Tibial nerve (tissue), 4 donors: ENCODE measurements at regions not wholly inside any gene's neighbourhood (a gene's known extent, or its start where the extent isn't known, plus 50 kb on each side); places are given as distances from the start of the nearest gene placed in this dataset.

Experiments used
- DNase-seq, 2 donors: peaks; one replicate each; pipeline ENCODE4 v3.0.0-alpha.2; 2019; ENCODE audit warnings: low spot score in 2 of 2
- H3K27ac ChIP-seq, 4 donors: fragments of 200-600 bp; sonication (generic) in 3 of 4; one replicate each; pipeline ENCODE4 v1.5.1; 2017 to 2019; ENCODE audit warnings: mild to moderate bottlenecking in 1 of 4
- H3K27me3 ChIP-seq, 2 donors: fragments of 200-600 bp; sonication (generic) in 1 of 2; one replicate each; pipeline versions ENCODE4 v1.5.1 to v1.6.0; 2017 to 2019
- H3K36me3 ChIP-seq, 3 donors: fragments of 200-600 bp; sonication (generic); one replicate each; pipeline ENCODE4 v1.5.1; 2018 to 2019
- H3K4me1 ChIP-seq, 4 donors: fragments of 200-600 bp; sonication (generic) in 3 of 4; one replicate each; pipeline ENCODE4 v1.5.1; 2017 to 2019
- H3K4me3 ChIP-seq, 4 donors: fragments of 200-600 bp; sonication (generic) in 3 of 4; one replicate each; pipeline ENCODE4 v1.5.1; 2017 to 2019; ENCODE audit warnings: mild to moderate bottlenecking in 1 of 4, moderate library complexity in 1 of 4
- H3K9me3 ChIP-seq, 4 donors: fragments of 200-600 bp; sonication (generic) in 3 of 4; one replicate each; pipeline ENCODE4 v1.5.1; 2017 to 2019
- EP300 ChIP-seq, 2 donors: sonication (generic); formaldehyde crosslinking; IDR thresholded peaks; one replicate each; pipeline ENCODE4 v1.6.1; 2017; ENCODE audit warnings: antibody characterized with exemption in 2 of 2, mild to moderate bottlenecking in 1 of 2
- POLR2A ChIP-seq, 2 donors: fragments of 450-650 bp; IDR thresholded peaks; one replicate each; pipeline ENCODE4 v1.6.1; 2017; ENCODE audit warnings: antibody characterized with exemption in 2 of 2, mild to moderate bottlenecking in 2 of 2, moderate library complexity in 2 of 2
- WGBS, 2 donors: methylation state at CpG; one replicate each; pipeline ENCODE4 v1.1.5; 2018; 5-methylcytosine and 5-hydroxymethylcytosine counted together
- TF ChIP-seq, protein P1 (sequence below), 5 experiments: fragments of 200-600 bp in 3 of 5; fragments of 450-650 bp in 2 of 5; sonication (generic) in 3 of 5; IDR thresholded peaks; one replicate each; pipeline ENCODE4 v1.5.1; 2016 to 2019; ENCODE audit warnings: antibody characterized with exemption in 5 of 5, mild to moderate bottlenecking in 3 of 5, moderate library complexity in 2 of 5

DNA sequence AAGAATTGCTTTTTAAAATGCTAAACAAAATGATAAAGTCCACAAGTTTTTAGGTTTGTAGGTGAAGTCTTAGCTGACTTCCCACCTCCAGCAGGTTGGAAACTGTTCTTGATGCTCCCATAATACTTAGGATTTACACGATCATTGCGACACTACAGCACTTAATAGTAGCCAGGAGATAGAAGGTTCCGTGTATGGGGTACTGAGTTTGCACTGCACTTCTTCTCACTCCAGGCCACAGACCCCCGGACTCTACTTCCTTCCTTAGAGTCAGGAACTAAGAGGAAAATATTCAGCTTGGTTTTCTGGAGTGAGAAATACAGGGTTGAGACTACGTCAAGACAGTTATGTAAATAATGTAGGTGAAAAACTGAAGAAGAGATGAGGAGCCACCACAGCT, 56.1 kb upstream of the SGK1 start:
- Histone ChIP-seq H3K27me3 (no peaks in the 10 kb centered on the region), H3K9me3 (no peaks in the 10 kb centered on the region), H3K4me1 (peaks cover 0 to 7% (median 0%) of the 10 kb centered on the region in 4 donors), H3K27ac (peak overlapping the region in 2 of 4 donors; percentile 45 to 71), H3K36me3 (no peaks in the 10 kb centered on the region), H3K4me3 (no peak overlapping the region)
- TF ChIP-seq, protein P1, sequence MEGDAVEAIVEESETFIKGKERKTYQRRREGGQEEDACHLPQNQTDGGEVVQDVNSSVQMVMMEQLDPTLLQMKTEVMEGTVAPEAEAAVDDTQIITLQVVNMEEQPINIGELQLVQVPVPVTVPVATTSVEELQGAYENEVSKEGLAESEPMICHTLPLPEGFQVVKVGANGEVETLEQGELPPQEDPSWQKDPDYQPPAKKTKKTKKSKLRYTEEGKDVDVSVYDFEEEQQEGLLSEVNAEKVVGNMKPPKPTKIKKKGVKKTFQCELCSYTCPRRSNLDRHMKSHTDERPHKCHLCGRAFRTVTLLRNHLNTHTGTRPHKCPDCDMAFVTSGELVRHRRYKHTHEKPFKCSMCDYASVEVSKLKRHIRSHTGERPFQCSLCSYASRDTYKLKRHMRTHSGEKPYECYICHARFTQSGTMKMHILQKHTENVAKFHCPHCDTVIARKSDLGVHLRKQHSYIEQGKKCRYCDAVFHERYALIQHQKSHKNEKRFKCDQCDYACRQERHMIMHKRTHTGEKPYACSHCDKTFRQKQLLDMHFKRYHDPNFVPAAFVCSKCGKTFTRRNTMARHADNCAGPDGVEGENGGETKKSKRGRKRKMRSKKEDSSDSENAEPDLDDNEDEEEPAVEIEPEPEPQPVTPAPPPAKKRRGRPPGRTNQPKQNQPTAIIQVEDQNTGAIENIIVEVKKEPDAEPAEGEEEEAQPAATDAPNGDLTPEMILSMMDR (IDR thresholded peaks at IDR 0.05) = no peak
- TF ChIP-seq EP300 (IDR thresholded peaks at IDR 0.05) = no peak
- 79 to 87% methylated on average over 5 of the region's 5 CpGs for WGBS, 2 donors
- DNase-seq = no peak

DNA sequence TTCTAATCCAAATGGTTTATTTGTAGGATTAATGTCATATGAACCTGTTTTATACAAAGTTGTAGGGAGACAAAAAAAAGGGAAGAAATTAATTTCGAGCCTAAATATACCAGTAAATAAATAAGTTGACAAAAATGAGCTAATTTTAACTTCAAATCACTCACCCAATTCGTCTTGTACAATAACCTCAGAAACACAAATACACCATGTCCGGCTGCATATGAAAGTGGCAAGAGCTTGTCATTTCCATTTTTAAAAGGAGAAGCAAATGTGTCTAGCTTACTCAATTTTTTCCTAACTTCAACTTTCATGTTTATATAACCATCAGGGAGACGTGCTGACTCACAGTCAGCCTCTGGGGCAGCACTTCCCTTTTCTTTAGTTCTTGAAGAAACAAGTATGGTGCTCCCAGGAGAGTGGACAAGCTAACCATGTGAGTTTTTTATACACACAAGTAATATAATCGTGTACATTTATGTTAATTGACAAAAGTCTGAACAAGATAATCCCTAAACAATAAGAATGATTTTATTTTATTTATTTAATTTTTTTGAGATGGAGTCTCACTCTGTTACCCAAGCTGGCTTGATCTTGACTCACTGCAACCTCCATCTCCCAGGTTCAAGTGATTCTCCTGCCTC, 55.5 kb upstream of the SGK1 start:
- no peaks in the 10 kb centered on the region for H3K36me3 ChIP-seq
- WGBS, 2 donors = 46 to 51% methylated on average over 5 of the region's 5 CpGs
- peak overlapping the region in 2 of 4 donors; percentile 54 to 71 for H3K27ac ChIP-seq
- H3K4me1 ChIP-seq = peaks cover 0 to 7% (median 0%) of the 10 kb centered on the region in 4 donors
- peak in 1 of 2 donors; percentile 59 for DNase-seq
- TF ChIP-seq POLR2A (IDR thresholded peaks at IDR 0.05) (no peak), EP300 (IDR thresholded peaks at IDR 0.05) (peak; percentile 67 to 74)
- TF ChIP-seq, protein P1 (IDR thresholded peaks at IDR 0.05) = no peak
- no peaks in the 10 kb centered on the region for H3K9me3 ChIP-seq
- H3K4me3 ChIP-seq = no peak overlapping the region
- H3K27me3 ChIP-seq = no peaks in the 10 kb centered on the region

DNA sequence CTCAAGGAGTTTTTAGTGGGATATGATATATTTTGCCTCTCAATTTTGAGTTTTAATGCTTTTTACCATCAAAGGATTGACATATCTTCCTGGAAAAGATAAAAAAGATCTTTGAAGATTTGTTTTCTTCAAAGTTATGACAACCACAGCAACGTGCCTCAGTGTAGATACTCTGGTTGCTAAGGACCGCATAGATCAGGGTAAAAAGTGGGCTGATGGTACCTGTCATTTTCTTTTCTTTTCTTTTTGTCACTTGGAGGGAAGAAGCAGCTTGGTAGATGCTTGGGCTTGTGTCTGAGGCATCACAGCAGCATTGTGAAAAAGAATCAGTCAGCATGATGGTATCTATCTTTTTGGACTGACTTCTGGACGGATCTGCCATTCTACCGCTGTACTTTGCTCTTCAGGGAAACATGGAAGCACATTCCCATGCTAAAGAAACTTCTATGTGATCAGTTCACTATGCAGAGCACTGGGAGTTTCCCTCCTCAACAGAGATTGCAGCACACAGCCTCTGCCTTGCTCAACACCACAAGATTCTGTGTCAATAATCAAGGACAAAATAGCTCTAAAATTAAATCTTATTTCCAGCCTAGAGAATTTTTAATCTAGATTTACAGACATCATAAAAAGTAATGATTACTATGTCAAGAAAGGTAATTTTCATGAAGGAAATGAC, 54.8 kb upstream of the SGK1 start:
- Histone ChIP-seq H3K27me3 (no peaks in the 10 kb centered on the region), H3K9me3 (no peaks in the 10 kb centered on the region), H3K27ac (peak overlapping the region in 3 of 4 donors; percentile 10 to 71 (median 54)), H3K4me3 (no peak overlapping the region), H3K4me1 (peaks cover 0 to 7% (median 0%) of the 10 kb centered on the region in 4 donors), H3K36me3 (no peaks in the 10 kb centered on the region)
- peak; percentile 43 to 71 for DNase-seq
- no peak for TF ChIP-seq POLR2A (IDR thresholded peaks at IDR 0.05)
- TF ChIP-seq, protein P1 (IDR thresholded peaks at IDR 0.05) = no peak
- no peak for TF ChIP-seq EP300 (IDR thresholded peaks at IDR 0.05)
- 82 to 83% methylated on average over 4 of the region's 4 CpGs for WGBS, 2 donors

DNA sequence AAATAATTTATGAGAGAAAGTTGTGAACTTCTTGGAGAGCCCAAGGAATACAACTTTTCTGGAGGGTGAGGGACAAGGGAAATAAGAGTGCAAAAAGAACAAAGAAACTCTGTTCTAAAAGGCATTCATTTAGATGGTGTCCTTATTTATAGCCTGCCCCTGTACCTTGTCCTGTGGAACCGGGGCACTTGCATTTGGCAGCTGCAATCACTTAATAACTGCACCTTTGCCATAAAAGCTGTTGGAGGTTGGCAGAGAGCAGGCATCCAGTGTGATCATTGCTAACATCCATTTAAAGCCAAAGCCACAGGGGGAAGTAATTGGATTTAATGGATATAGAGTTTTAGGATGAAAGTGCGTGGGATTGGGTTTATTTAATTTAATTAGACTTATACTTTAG, 50.8 kb upstream of the SGK1 start:
- Histone ChIP-seq H3K9me3 (no peaks in the 10 kb centered on the region), H3K36me3 (no peaks in the 10 kb centered on the region), H3K4me1 (peaks cover 0 to 5% (median 0%) of the 10 kb centered on the region in 4 donors), H3K4me3 (no peak overlapping the region), H3K27ac (no peak overlapping the region), H3K27me3 (no peaks in the 10 kb centered on the region)
- no peak for DNase-seq
- TF ChIP-seq, protein P1 (IDR thresholded peaks at IDR 0.05) = no peak
- TF ChIP-seq POLR2A (IDR thresholded peaks at IDR 0.05) (no peak), EP300 (IDR thresholded peaks at IDR 0.05) (no peak)
- WGBS, 2 donors = 66 to 72% methylated on average over 2 of the region's 2 CpGs
